NCI-H526 treated with DMSO at 0.1 percent for 48 hours (cell line): ENCODE measurements at regions not wholly inside any gene's neighbourhood (a gene's known extent, or its start where the extent isn't known, plus 50 kb on each side); places are given as distances from the start of the nearest gene placed in this dataset.

Experiments used
- DNase-seq: peaks from one replicate; lab custom pipeline; 2025; lab: John Stamatoyannopoulos, UW

- no peak for DNase-seq
Observed at GRCh38 chr5:143586781-143587362, 183.4 kb upstream of the NR3C1 start.

GRCh38 chr5:143585970-143586369, 182.5 kb upstream of the NR3C1 start:
- DNase-seq = no peak

- DNase-seq = no peak
Observed at GRCh38 chr5:143583409-143583808, 179.9 kb upstream of the NR3C1 start.

- no peak for DNase-seq
Observed at GRCh38 chr5:143582869-143583268, 179.4 kb upstream of the NR3C1 start.

GRCh38 chr5:143582176-143582575, 178.7 kb upstream of the NR3C1 start:
- no peak for DNase-seq

- no peak for DNase-seq
Observed at GRCh38 chr5:143581649-143582048, 178.2 kb upstream of the NR3C1 start.

GRCh38 chr5:143581147-143581546, 177.7 kb upstream of the NR3C1 start:
- no peak for DNase-seq

GRCh38 chr5:143576711-143577484, 173.4 kb upstream of the NR3C1 start:
- no peak for DNase-seq

- DNase-seq = no peak
Observed at GRCh38 chr5:143575286-143575685, 171.8 kb upstream of the NR3C1 start.

- no peak for DNase-seq
Observed at GRCh38 chr5:143574236-143574635, 170.8 kb upstream of the NR3C1 start.

- no peak for DNase-seq
Observed at GRCh38 chr5:143573568-143574170, 170.2 kb upstream of the NR3C1 start.

GRCh38 chr5:143572671-143573070, 169.2 kb upstream of the NR3C1 start:
- no peak for DNase-seq

GRCh38 chr5:143571642-143572624, 168.4 kb upstream of the NR3C1 start:
- DNase-seq = no peak

- DNase-seq = no peak
Observed at GRCh38 chr5:143570989-143571388, 167.5 kb upstream of the NR3C1 start.

GRCh38 chr5:143569722-143570567, 166.5 kb upstream of the NR3C1 start:
- DNase-seq = no peak

- DNase-seq = no peak
Observed at GRCh38 chr5:143569213-143569701, 165.8 kb upstream of the NR3C1 start.

GRCh38 chr5:143567583-143568504, 164.4 kb upstream of the NR3C1 start:
- no peak for DNase-seq

- no peak for DNase-seq
Observed at GRCh38 chr5:143566139-143566538, 162.7 kb upstream of the NR3C1 start.

- DNase-seq = no peak
Observed at GRCh38 chr5:143564417-143564816, 160.9 kb upstream of the NR3C1 start.

- DNase-seq = no peak
Observed at GRCh38 chr5:143562935-143563334, 159.4 kb upstream of the NR3C1 start.
